ENCODE measurements at regions not wholly inside any gene's neighbourhood (a gene's known extent, or its start where the extent isn't known, plus 50 kb on each side); places are given as distances from the start of the nearest gene placed in this dataset.
"Not testable (repeated sequence)": the region's sequence is repeated elsewhere in the genome, so short reads cannot be mapped to it uniquely, and the experiment has no call there.

GRCh38 chr7:45421806-45422205 is 152.4 kb upstream of the ADCY1 start:
- Histone ChIP-seq H3K4me1 (no peaks in the 10 kb centered on the region), H3K4me3 (no peak overlapping the region), H3K36me3 (no peaks in the 10 kb centered on the region), H3K27me3 (peaks cover 0 to 6% (median 0%) of the 10 kb centered on the region in 4 donors), H3K9me3 (no peaks in the 10 kb centered on the region), H3K27ac (no peak overlapping the region)
- intact Hi-C loops (cut with DNase I): no loop called here
- WGBS, 2 donors: 67 to 85% methylated on average over 1 of the region's 1 CpG
- DNase-seq: no peak
- TF ChIP-seq CTCF (IDR thresholded peaks at IDR 0.05) (no peak), POLR2A (IDR thresholded peaks at IDR 0.05) (no peak)

GRCh38 chr7:45430397-45430796 is 143.8 kb upstream of the ADCY1 start:
- intact Hi-C loops (cut with DNase I): no loop called here
- Histone ChIP-seq H3K4me3 (no peak overlapping the region), H3K9me3 (no peaks in the 10 kb centered on the region), H3K27me3 (peaks cover 0 to 4% (median 0%) of the 10 kb centered on the region in 4 donors), H3K27ac (no peak overlapping the region), H3K36me3 (no peaks in the 10 kb centered on the region), H3K4me1 (no peaks in the 10 kb centered on the region)
- WGBS, 2 donors: 84 to 88% methylated on average over 8 of the region's 8 CpGs
- DNase-seq: no peak
- TF ChIP-seq POLR2A (IDR thresholded peaks at IDR 0.05): no peak
- TF ChIP-seq CTCF (IDR thresholded peaks at IDR 0.05): no peak

GRCh38 chr7:45434167-45434784 is 139.9 kb upstream of the ADCY1 start:
- intact Hi-C loops (cut with DNase I): no loop called here
- Histone ChIP-seq H3K27me3 (peaks cover 0 to 4% (median 0%) of the 10 kb centered on the region in 4 donors), H3K27ac (no peak overlapping the region), H3K36me3 (no peaks in the 10 kb centered on the region), H3K4me3 (no peak overlapping the region), H3K9me3 (no peaks in the 10 kb centered on the region), H3K4me1 (no peaks in the 10 kb centered on the region)
- DNase-seq: no peak
- WGBS, 2 donors: 67 to 70% methylated on average over 6 of the region's 6 CpGs
- no peak for TF ChIP-seq POLR2A (IDR thresholded peaks at IDR 0.05)
- TF ChIP-seq CTCF (IDR thresholded peaks at IDR 0.05): no peak

- no peak for TF ChIP-seq POLR2A (IDR thresholded peaks at IDR 0.05)
- TF ChIP-seq CTCF (IDR thresholded peaks at IDR 0.05): no peak
- no peaks in the 10 kb centered on the region for H3K4me1 ChIP-seq
- H3K27me3 ChIP-seq: peaks cover 0 to 2% (median 0%) of the 10 kb centered on the region in 4 donors
- H3K9me3 ChIP-seq: no peaks in the 10 kb centered on the region
- H3K27ac ChIP-seq: no peak overlapping the region
- no peak overlapping the region for H3K4me3 ChIP-seq
- 73 to 80% methylated on average over 2 to 3 of the region's 3 CpGs for WGBS, 2 donors
- intact Hi-C loops (cut with DNase I): no loop called here
- no peaks in the 10 kb centered on the region for H3K36me3 ChIP-seq
- DNase-seq: no peak
Measured at GRCh38 chr7:45435131-45435530, 139.0 kb upstream of the ADCY1 start.

GRCh38 chr7:45435846-45436245 is 138.3 kb upstream of the ADCY1 start:
- H3K4me1 ChIP-seq: no peaks in the 10 kb centered on the region
- intact Hi-C loops (cut with DNase I): no loop called here
- H3K27ac ChIP-seq: no peak overlapping the region
- no peak for DNase-seq
- H3K9me3 ChIP-seq: no peaks in the 10 kb centered on the region
- no peak overlapping the region for H3K4me3 ChIP-seq
- WGBS, 2 donors: 53 to 61% methylated on average over 1 of the region's 1 CpG
- H3K36me3 ChIP-seq: no peaks in the 10 kb centered on the region
- no peaks in the 10 kb centered on the region for H3K27me3 ChIP-seq
- TF ChIP-seq POLR2A (IDR thresholded peaks at IDR 0.05): no peak
- TF ChIP-seq CTCF (IDR thresholded peaks at IDR 0.05): no peak

- H3K4me1 ChIP-seq; H3K9me3 ChIP-seq; H3K27ac ChIP-seq; intact Hi-C loops (cut with DNase I); H3K4me3 ChIP-seq; DNase-seq; H3K36me3 ChIP-seq; H3K27me3 ChIP-seq: not testable (repeated sequence)
- 70 to 71% methylated on average over 1 of the region's 1 CpG for WGBS, 2 donors
Measured at GRCh38 chr7:45440776-45441175, 133.4 kb upstream of the ADCY1 start.

Data from esophagus squamous epithelium (tissue), 5 donors.